Gastrocnemius medialis (tissue), 4 donors: ENCODE measurements at regions not wholly inside any gene's neighbourhood (a gene's known extent, or its start where the extent isn't known, plus 50 kb on each side); places are given as distances from the start of the nearest gene placed in this dataset.

Experiments used
- ATAC-seq, 2 donors: fragments of 150-250 bp; one replicate each; pipeline ENCODE4 v1.9.1; 2016
- DNase-seq, 2 donors: peaks; one replicate each; pipeline ENCODE4 v3.0.0-alpha.2; 2019
- H3K27ac ChIP-seq, 4 donors: fragments of 200-600 bp; sonication (generic); 1 replicate in 1 of 4; 2 replicates in 3 of 4; pipeline ENCODE4 v1.5.1; 2016 to 2018; ENCODE audit warnings: mild to moderate bottlenecking in 2 of 4, moderate library complexity in 1 of 4
- H3K27me3 ChIP-seq, 3 donors: fragments of 200-600 bp; sonication (generic) in 2 of 3; 1 replicate in 1 of 3; 2 replicates in 2 of 3; pipeline versions ENCODE4 v1.5.1 to v1.6.0; 2016 to 2019; ENCODE audit warnings: mild to moderate bottlenecking in 1 of 3, moderate library complexity in 1 of 3
- H3K36me3 ChIP-seq, 2 donors: fragments of 200-600 bp; sonication (generic) in 1 of 2; one replicate each; pipeline ENCODE4 v1.5.1; 2017 to 2018
- H3K4me1 ChIP-seq, 2 donors: fragments of 200-600 bp; sonication (generic) in 1 of 2; one replicate each; pipeline ENCODE4 v1.5.1; 2016 to 2017; ENCODE audit warnings: mild to moderate bottlenecking in 2 of 2
- H3K4me3 ChIP-seq, 4 donors: fragments of 200-600 bp; sonication (generic) in 3 of 4; 1 replicate in 1 of 4; 2 replicates in 3 of 4; pipeline ENCODE4 v1.5.1; 2016 to 2019; ENCODE audit warnings: mild to moderate bottlenecking in 2 of 4
- H3K9me3 ChIP-seq, 3 donors: fragments of 200-600 bp; sonication (generic) in 2 of 3; 1 replicate in 1 of 3; 2 replicates in 2 of 3; pipeline ENCODE4 v1.5.1; 2016 to 2019
- CTCF ChIP-seq, 5 experiments: fragments of 450-650 bp in 3 of 5; fragments of 200-600 bp in 2 of 5; sonication (generic) in 2 of 5; IDR thresholded peaks in 4 of 5; conservative IDR thresholded peaks in 1 of 5; 1 replicate in 4 of 5; 2 replicates in 1 of 5; pipeline ENCODE4 v1.5.1; 2016 to 2019; ENCODE audit warnings: antibody characterized with exemption in 5 of 5, mild to moderate bottlenecking in 3 of 5, moderate library complexity in 3 of 5
- POLR2A ChIP-seq, 2 donors: fragments of 450-650 bp; IDR thresholded peaks; one replicate each; pipeline ENCODE4 v1.6.1; 2017; ENCODE audit warnings: antibody characterized with exemption in 2 of 2, mild to moderate bottlenecking in 2 of 2, moderate library complexity in 2 of 2
- in situ Hi-C, 4 donors: fragments of 200-750 bp; cut with MboI; loops; one replicate each; pipeline versions ENCODE4 v1.15.0 to v1.8.0; 2017; ENCODE audit warnings: low sequenced_read_pairs in 4 of 4
- intact Hi-C: fragments of 100-400 bp; cut with DNase I; formaldehyde crosslinking; loops from one replicate; pipeline ENCODE4 v1.15.1; 2023; ENCODE audit warnings: low total_unique reads

- Histone ChIP-seq H3K4me1 (no peaks in the 10 kb centered on the region), H3K36me3 (no peaks in the 10 kb centered on the region), H3K27me3 (no peaks in the 10 kb centered on the region), H3K27ac (no peak overlapping the region), H3K9me3 (no peaks in the 10 kb centered on the region), H3K4me3 (no peak overlapping the region)
- in situ Hi-C loops (no loop called here), intact Hi-C loops (no loop called here)
- no peak for TF ChIP-seq CTCF (IDR thresholded peaks at IDR 0.05 in 4 of 5, conservative IDR thresholded peaks at IDR 0.05 in 1 of 5)
- no peak for TF ChIP-seq POLR2A (IDR thresholded peaks at IDR 0.05)
- DNase-seq (no peak), ATAC-seq (no peak)
Measured at GRCh38 chr5:145225529-145225928, 609.6 kb downstream of the PRELID2 start.

GRCh38 chr5:145223582-145223981, 611.6 kb downstream of the PRELID2 start:
- intact Hi-C loops, result no loop called here
- DNase-seq (no peak), ATAC-seq (no peak)
- H3K9me3 ChIP-seq, result no peaks in the 10 kb centered on the region
- no peak overlapping the region for H3K27ac ChIP-seq
- no peaks in the 10 kb centered on the region for H3K4me1 ChIP-seq
- in situ Hi-C loops, result no loop called here
- TF ChIP-seq CTCF (IDR thresholded peaks at IDR 0.05 in 4 of 5, conservative IDR thresholded peaks at IDR 0.05 in 1 of 5), result no peak
- TF ChIP-seq POLR2A (IDR thresholded peaks at IDR 0.05), result no peak
- no peaks in the 10 kb centered on the region for H3K27me3 ChIP-seq
- no peak overlapping the region for H3K4me3 ChIP-seq
- no peaks in the 10 kb centered on the region for H3K36me3 ChIP-seq

GRCh38 chr5:145222622-145223021, 612.5 kb downstream of the PRELID2 start:
- DNase-seq (no peak), ATAC-seq (no peak)
- TF ChIP-seq CTCF (IDR thresholded peaks at IDR 0.05 in 4 of 5, conservative IDR thresholded peaks at IDR 0.05 in 1 of 5), result no peak
- no peak for TF ChIP-seq POLR2A (IDR thresholded peaks at IDR 0.05)
- no peaks in the 10 kb centered on the region for H3K36me3 ChIP-seq
- intact Hi-C loops (no loop called here), in situ Hi-C loops (no loop called here)
- H3K27me3 ChIP-seq, result no peaks in the 10 kb centered on the region
- H3K4me1 ChIP-seq, result no peaks in the 10 kb centered on the region
- H3K9me3 ChIP-seq, result no peaks in the 10 kb centered on the region
- H3K27ac ChIP-seq, result no peak overlapping the region
- no peak overlapping the region for H3K4me3 ChIP-seq

- Histone ChIP-seq H3K9me3 (no peaks in the 10 kb centered on the region), H3K27me3 (no peaks in the 10 kb centered on the region), H3K4me3 (no peak overlapping the region), H3K4me1 (no peaks in the 10 kb centered on the region), H3K27ac (no peak overlapping the region), H3K36me3 (no peaks in the 10 kb centered on the region)
- intact Hi-C loops (no loop called here), in situ Hi-C loops (no loop called here)
- TF ChIP-seq CTCF (IDR thresholded peaks at IDR 0.05 in 4 of 5, conservative IDR thresholded peaks at IDR 0.05 in 1 of 5), result no peak
- no peak for TF ChIP-seq POLR2A (IDR thresholded peaks at IDR 0.05)
- DNase-seq (no peak), ATAC-seq (no peak)
Measured at GRCh38 chr5:145221416-145221815, 613.7 kb downstream of the PRELID2 start.

- H3K27ac ChIP-seq, result no peak overlapping the region
- no peak for DNase-seq
- ATAC-seq, result no peak
- no peaks in the 10 kb centered on the region for H3K36me3 ChIP-seq
- intact Hi-C loops (no loop called here), in situ Hi-C loops (no loop called here)
- H3K27me3 ChIP-seq, result no peaks in the 10 kb centered on the region
- TF ChIP-seq POLR2A (IDR thresholded peaks at IDR 0.05) (no peak), CTCF (IDR thresholded peaks at IDR 0.05 in 4 of 5, conservative IDR thresholded peaks at IDR 0.05 in 1 of 5) (no peak)
- no peaks in the 10 kb centered on the region for H3K4me1 ChIP-seq
- H3K4me3 ChIP-seq, result no peak overlapping the region
- no peaks in the 10 kb centered on the region for H3K9me3 ChIP-seq
Measured at GRCh38 chr5:145220481-145220880, 614.7 kb downstream of the PRELID2 start.
